HG03469 (cell line): ENCODE measurements at regions not wholly inside any gene's neighbourhood (a gene's known extent, or its start where the extent isn't known, plus 50 kb on each side); places are given as distances from the start of the nearest gene placed in this dataset.
A peak's percentile ranks its signal among the peaks of the same experiment; 100 is the strongest.

Experiments
- ATAC-seq: cut with Tn5 transposase; IDR thresholded peaks from one replicate; pipeline ENCODE4 v1.9.1; 2021; ENCODE audit warnings: mild to moderate bottlenecking, moderate library complexity, moderate number of reproducible peaks; ENCODE audit not compliant: unreplicated experiment

DNA sequence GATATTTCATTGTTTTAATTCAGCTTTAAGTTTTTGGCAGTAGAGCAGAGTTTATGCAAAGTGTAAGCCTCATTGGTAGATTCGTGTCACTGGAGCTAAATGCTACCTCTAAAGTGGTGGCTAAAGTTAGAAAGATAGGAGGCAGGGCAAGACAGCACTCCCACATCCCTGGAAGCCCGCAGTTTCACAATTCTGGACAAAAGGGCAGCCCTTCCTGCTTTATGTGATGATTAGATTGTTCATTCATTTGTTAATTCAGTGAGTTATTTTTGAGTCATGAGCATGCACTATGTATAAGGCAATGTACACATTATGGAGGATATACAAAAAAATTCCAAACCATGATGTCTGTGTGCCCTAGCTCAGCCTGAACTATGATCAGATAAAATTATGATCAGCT is 52.1 kb upstream of the EIF3M start:
- ATAC-seq: no peak

DNA sequence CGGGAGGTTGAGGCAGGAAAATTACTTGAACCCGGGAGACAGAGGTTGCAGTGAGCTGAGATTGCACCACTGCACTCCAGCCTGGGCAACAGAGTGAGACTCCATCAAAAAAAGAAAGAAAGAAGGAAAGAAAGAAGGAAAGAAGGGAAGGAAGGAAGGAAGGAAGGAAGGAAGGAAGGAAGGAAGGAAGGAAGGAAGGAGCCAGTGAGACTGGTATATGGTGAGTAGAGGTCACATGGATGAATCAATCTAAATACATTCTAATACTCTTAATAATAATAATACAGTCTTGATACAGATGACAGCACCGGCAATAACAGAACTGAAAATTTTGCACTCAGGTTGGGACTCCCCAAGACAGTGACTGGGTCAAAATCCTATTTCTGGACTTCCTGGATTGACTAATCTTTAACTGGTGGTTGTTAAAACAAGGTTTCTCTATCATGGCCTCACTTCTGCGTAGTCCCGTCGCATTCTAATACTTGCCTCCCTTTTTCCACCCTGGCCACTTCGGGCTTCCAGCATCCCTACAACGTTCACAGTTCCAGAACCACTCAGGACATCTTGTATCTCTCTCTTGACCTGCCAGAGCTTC is 53.5 kb upstream of the EIF3M start:
- ATAC-seq: peak; percentile 97

DNA sequence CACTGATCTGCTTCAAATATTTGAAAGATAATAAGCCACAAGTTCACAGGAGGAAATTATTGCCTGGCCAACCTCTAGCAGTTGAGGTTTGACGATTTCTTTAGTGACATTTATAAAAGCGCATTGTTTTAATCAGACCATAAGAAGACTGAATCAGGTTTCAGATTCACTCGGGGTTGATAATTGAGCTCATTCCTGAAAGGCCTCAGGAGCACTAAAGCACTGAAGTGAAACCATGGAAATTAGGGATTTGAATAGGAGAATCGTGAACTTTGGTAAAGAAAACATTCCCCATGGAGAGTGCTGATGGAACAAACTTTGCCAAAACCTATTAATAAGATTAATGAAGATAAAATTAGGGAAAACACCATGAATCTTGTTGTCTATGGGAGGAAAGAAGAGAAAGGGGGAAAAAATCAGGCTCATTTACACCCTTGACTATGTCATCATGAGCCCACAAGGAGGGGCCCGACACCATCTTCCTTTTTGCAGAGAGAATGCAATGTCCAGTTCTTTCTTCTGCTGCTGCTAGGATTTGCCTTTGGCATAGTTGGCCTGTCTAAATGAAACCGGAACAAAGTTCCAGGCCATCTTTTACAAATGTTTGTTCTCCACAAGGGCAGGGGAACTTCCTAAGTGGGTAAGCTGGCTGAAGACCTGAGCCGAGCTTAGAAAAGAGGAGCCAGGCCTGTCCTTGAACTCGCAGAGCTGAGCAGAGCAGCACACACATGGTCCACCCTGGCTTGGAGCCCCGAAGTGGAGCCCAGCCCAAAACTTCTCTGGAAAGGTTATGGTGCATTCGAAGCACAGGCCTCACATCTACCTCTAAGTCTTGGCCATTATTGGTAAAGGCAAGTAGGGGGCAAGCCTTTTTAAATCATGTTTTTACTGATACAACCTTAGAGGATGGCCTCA is 56.1 kb upstream of the EIF3M start:
- ATAC-seq: no peak

DNA sequence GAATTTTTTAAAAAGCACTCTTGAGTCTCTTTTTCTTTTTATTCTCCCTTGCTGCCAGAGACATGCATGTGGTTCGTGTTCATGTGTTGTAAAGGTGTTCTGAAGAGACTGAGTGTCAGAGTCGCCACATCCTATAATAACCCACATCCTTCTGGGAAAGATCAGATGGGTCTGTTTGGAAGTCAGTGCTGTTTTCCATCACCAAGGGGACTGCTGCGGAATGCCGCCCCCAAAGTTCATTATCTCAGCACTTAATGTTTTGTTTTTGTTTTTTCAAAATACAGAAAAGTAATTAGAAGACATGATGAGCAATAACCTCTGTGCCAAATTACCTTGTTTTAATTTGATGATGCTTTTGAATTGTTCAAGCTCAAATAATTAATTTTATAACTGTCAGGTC is 56.9 kb upstream of the EIF3M start:
- ATAC-seq: no peak

DNA sequence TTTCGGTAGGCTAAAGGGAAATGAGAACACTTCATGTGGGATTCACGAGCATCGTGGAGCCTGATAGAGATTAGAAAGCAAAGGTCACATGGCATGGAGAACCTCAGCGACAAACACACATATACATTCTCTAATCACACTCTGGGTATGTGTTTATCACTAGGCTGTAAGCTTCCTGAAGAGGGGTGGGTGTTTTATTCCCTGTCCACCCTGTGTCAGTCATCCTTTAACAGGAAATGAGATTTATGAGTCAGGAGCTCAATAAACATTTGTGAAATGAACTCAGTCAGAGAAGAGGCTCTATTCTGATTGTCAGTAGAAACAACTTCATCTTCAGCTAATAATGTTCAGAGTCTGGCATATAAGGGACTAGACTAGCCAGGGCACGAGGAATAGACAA is 71.7 kb upstream of the EIF3M start:
- no peak for ATAC-seq

DNA sequence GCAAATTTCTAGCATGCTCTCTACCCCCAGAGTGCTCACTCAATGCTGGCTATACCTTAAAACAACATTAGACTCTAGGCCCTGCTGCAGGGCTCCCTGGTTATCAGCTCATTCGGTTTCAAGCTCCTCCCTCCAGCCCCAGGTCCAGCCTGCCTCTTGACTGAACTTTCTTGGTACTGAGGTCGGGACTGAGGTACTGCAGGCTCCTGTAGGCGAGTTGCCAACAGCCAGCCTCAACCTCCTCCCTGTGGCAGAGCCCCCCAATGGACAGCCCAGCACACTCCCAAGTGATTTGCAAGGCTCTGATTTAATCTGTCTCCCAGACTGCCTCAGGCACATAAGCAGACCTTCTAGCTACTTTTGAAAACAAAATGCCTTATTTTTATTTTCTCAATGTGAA is 73.6 kb upstream of the EIF3M start:
- ATAC-seq: no peak

DNA sequence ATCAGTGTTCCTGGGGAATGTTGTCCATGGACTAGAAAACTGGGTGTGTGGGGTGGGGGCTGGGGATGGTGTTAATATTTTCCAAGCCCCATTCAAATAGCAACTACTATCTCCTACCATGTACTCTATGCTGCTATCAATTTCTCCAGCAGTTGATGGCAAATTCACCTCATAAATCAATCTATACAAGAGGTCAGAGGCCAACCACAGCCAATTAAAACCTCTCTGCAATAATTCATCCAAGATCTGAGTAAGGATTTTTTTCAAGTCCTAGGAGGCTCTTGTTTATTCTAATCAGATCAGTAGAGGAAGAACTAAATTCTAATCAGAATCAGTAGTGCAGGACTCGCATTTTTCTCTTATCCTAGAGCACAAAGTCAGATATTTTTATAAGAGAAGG is 73.4 kb upstream of the WT1 start:
- no peak for ATAC-seq

DNA sequence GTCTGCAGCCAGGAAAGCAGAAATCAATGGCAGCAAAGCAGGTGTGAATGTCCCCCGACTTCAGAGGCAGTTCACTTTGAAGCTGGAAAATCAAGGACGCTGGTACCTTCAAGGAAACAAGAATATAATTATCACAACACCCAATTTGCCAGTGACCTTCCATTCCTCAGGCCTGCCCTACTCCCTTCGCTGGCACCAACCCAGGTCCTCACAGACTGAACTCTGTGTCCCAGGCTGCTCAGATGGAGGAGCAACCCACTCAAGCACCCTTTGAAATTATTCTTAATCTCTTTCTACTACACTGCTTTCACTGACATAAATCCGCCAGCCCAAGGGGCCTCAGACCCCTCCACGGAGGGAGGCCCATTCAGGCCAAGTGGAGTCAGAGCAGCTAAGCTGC is 64.7 kb upstream of the WT1 start:
- no peak for ATAC-seq

DNA sequence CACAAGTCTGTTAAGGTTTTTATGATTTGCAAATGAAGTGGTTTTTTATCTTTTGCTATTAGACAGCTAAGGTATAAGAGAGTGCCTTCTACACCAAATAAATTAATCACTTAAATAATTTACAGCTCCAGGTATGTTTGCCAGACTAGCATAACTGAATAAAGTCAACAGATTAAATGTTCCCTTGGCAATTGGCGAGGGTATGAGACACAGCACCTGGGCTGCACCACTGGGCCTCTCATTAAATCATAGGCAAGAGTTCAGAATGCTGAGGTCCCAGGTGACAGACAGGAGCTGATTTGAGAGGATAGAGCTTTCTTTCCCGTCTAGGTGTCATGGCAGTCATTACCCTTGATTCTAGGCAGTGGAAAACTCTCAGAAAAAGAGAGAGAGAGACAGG is 62.6 kb upstream of the WT1 start:
- no peak for ATAC-seq

DNA sequence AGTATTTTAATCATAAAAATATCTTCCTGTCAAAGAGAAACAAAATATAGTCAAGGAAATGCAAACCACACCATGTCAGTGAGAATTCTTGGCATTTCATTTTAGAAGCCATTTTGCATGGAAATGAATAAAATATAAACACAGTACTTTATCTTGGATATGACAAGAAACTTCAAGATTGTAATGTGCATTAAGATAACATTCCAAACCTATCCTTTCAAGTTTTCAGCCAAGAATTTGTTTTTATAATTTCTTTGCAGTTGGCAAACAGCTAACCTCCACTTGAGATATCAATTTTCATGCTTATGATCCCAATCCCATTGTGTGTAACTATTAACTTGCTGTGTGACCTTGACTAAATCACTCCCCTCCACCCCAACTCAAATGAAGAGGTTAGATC is 59.3 kb upstream of the WT1 start:
- no peak for ATAC-seq

DNA sequence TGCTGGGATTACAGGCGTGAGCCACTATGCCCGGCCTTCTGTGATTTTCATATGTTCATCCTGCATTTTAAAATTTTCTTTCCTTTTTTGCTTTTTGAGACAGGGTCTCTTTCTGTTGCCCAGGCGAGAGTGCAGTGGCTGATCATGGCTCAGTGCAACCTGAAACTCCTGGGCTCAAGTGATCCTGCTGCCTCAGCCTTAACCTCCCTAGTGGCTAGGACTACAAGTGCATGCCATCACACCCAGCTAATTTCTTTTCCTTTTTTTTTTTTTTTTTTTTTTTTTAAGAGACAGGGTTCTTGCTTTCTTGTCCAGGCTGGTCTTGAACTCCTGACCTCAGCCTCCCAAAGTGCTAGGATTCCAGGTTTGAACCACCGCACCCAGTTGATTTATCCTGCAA is 54.1 kb upstream of the WT1 start:
- no peak for ATAC-seq

DNA sequence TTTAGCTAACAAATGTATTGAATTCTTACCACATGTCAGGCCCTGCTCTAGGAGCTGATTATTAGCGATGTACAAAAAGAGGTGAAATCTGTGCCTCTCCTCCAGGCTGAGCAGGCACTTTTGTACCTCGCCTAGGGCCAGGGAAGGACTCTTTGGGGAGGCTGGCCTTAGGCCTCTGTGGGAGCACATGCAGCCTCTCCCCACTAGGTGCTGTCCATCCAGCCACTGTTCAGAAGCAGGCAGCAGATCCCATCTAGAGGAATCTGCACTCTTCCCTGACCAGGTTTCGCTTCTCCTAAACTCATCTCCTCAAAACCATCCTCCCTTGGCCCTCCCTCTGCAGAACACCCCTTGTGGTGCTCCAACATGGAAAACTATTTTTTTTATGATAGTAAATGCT is 51.9 kb upstream of the WT1 start:
- ATAC-seq: no peak

DNA sequence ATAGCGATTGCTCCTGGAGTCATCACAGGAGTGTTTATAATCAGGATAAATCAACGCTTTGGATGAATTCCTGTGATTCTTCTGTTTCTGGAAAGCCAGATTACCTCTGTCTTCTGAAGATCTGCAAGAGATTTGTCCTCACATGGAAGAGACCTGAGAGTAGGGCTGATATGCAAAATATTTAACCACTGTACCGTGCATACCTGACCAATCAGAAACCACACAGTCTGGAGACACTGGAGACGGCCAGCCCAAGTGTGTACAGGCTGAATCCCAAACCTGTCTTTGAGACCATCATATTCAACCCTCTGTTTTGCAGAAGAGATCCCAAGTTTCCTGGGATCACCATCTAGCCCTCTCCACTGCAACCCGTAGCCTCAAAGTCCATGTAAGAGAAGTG is 50.4 kb upstream of the WT1 start:
- ATAC-seq: no peak
